K562 (cell line): ENCODE measurements at regions not wholly inside any gene's neighbourhood (a gene's known extent, or its start where the extent isn't known, plus 50 kb on each side); places are given as distances from the start of the nearest gene placed in this dataset.

Source experiments
- ATAC-seq: fragments of 200-7000 bp; cut with Tn5 transposase; 3 replicates; pipeline ENCODE4 v1.9.1; 2020; ENCODE audit warnings: moderate library complexity
- BruUV-seq: library from RNA; stranded (reverse); fragments of 400-500 nt; replicated peaks from 2 replicates; lab custom pipeline; 2021; lab: Mats Ljungman, UMichigan
- CTCF ChIA-PET: fragments of 300-600 bp; formaldehyde crosslinking; extraction: SDS; loops from one replicate; lab custom pipeline; 2021; ENCODE audit warnings: low intra/inter-chr PET ratio; lab: Yijun Ruan, JAX
- POLR2A ChIA-PET: fragments of 300-600, 350-650 bp; sonication (Branson Sonifier 250); formaldehyde crosslinking; extraction: SDS; loops from one replicate; lab custom pipeline; 2021; ENCODE audit warnings: antibody characterized with exemption, inconsistent platforms; lab: Yijun Ruan, JAX
- DNase-seq, 4 experiments: peaks; one replicate each; pipeline versions ENCODE4 v3.0.0 to v3.0.0-alpha.2; 2011 to 2018; ENCODE audit warnings: low spot score in 3 of 4, mixed read lengths in 3 of 4; ENCODE audit errors: extremely low read depth in 1 of 4
- FAIRE-seq: peaks from 2 replicates; lab custom pipeline; 2011; peaks lifted over from hg19 to GRCh38; lab: Jason Lieb, UNC
- H2AFZ ChIP-seq: 2 replicates; pipeline ENCODE4 v1.6.0; 2011; ENCODE audit warnings: low read depth, low read length, control low read depth, inconsistent platforms
- H3K27ac ChIP-seq: fragments of 200-600 bp; 3 replicates; pipeline ENCODE4 v1.8.0; 2011; ENCODE audit warnings: low read depth, mild to moderate bottlenecking, control low read depth, inconsistent platforms, low read length, moderate library complexity, mixed read lengths; ENCODE audit errors: extremely low read depth
- H3K27me3 ChIP-seq, 2 experiments: fragments of 300-600 bp in 1 of 2; 2 replicates in 1 of 2; 3 replicates in 1 of 2; pipeline versions ENCODE4 v1.6.0 to v1.8.0; 2011; ENCODE audit warnings: inconsistent platforms in 2 of 2, low read length in 2 of 2, mild to moderate bottlenecking in 1 of 2, mixed read lengths in 1 of 2, moderate library complexity in 1 of 2; ENCODE audit not compliant: control insufficient read depth in 2 of 2, insufficient read depth in 2 of 2
- H3K36me3 ChIP-seq: fragments of 300-600 bp; 3 replicates; pipeline ENCODE4 v1.8.0; 2011; ENCODE audit warnings: mild to moderate bottlenecking, low read length, inconsistent platforms; ENCODE audit not compliant: control insufficient read depth, insufficient read depth
- H3K4me1 ChIP-seq, 2 experiments: fragments of 200-600 bp in 1 of 2; replicated peaks in 1 of 2; 2 replicates in 1 of 2; 3 replicates in 1 of 2; pipeline versions ENCODE4 v1.5.1 to v1.8.0; 2011; ENCODE audit warnings: inconsistent platforms in 2 of 2, low read length in 2 of 2, mild to moderate bottlenecking in 1 of 2, mixed read lengths in 1 of 2, moderate library complexity in 1 of 2; ENCODE audit not compliant: control insufficient read depth in 2 of 2, insufficient read depth in 2 of 2
- H3K4me2 ChIP-seq: 2 replicates; pipeline ENCODE4 v1.6.1; 2011; ENCODE audit warnings: low read length, control low read depth, inconsistent platforms, mixed read lengths; ENCODE audit not compliant: insufficient read depth
- H3K4me3 ChIP-seq: fragments of 200-600 bp; sonication (generic), shearing (Covaris generic); 2 replicates; pipeline ENCODE4 v1.5.1; 2016; ENCODE audit warnings: control low read depth, inconsistent platforms
- H3K79me2 ChIP-seq: fragments of 200-600 bp; 3 replicates; pipeline ENCODE4 v1.8.0; 2011; ENCODE audit warnings: low read length, inconsistent platforms; ENCODE audit not compliant: control insufficient read depth, insufficient read depth
- H3K9ac ChIP-seq, 2 experiments: 2 replicates each; pipeline versions ENCODE4 v1.6.0 to v1.6.1; 2011; ENCODE audit warnings: low read depth in 2 of 2, low read length in 2 of 2, control low read depth in 1 of 2, inconsistent platforms in 1 of 2, mild to moderate bottlenecking in 1 of 2, mixed read lengths in 1 of 2; ENCODE audit not compliant: insufficient read depth in 1 of 2
- H3K9me1 ChIP-seq: one replicate; pipeline ENCODE4 v1.6.0; 2011; ENCODE audit warnings: inconsistent platforms, mild to moderate bottlenecking, low read length, moderate library complexity; ENCODE audit not compliant: control insufficient read depth, insufficient read depth
- H3K9me3 ChIP-seq: replicated peaks from 2 replicates; pipeline ENCODE4 v1.5.1; 2011; ENCODE audit warnings: low read depth, low read length, inconsistent platforms; ENCODE audit not compliant: control insufficient read depth, insufficient read depth
- H4K20me1 ChIP-seq: replicated peaks from 2 replicates; pipeline ENCODE4 v1.6.1; 2011; ENCODE audit warnings: low read length, inconsistent platforms, mixed read lengths; ENCODE audit not compliant: control insufficient read depth, insufficient read depth
- CHD4 ChIP-seq: fragments of 200-600 bp; sonication (generic); IDR thresholded peaks from 3 replicates; pipeline ENCODE4 v1.6.1; 2012; ENCODE audit warnings: low read depth, mild to moderate bottlenecking, mixed read lengths, low read length, inconsistent platforms; ENCODE audit not compliant: insufficient read depth, insufficient replicate concordance, poor library complexity, severe bottlenecking
- ELF2 ChIP-seq: fragments of 250-450 bp; sonication (Bioruptor Pico); IDR thresholded peaks from 2 replicates; pipeline ENCODE4 v1.5.0; 2021; ENCODE audit warnings: mild to moderate bottlenecking
- GABPB1 ChIP-seq: sonication (generic); formaldehyde crosslinking; IDR thresholded peaks from 2 replicates; pipeline ENCODE4 v1.8.0; 2022; ENCODE audit warnings: mild to moderate bottlenecking, missing genetic modification reagents
- NCOA4 ChIP-seq: fragments of 450-650 bp; IDR thresholded peaks from 2 replicates; pipeline ENCODE4 v1.6.1; 2018; ENCODE audit warnings: mild to moderate bottlenecking; ENCODE audit not compliant: partially characterized antibody
- NFATC3 ChIP-seq: fragments of 450-650 bp; IDR thresholded peaks from 2 replicates; pipeline ENCODE4 v1.6.1; 2017; ENCODE audit warnings: mild to moderate bottlenecking
- SRSF1 ChIP-seq: fragments of 200-400 bp; formaldehyde crosslinking; IDR thresholded peaks from 2 replicates; pipeline ENCODE4 v1.6.1; 2017; ENCODE audit warnings: mild to moderate bottlenecking, low read depth, low read length, moderate library complexity
- TAF7 ChIP-seq: fragments of 450-650 bp; IDR thresholded peaks from 2 replicates; pipeline ENCODE4 v1.6.1; 2016; ENCODE audit warnings: missing genetic modification characterization, missing compliant biosample characterization
- ZNF707 ChIP-seq: fragments of 250-450 bp; sonication (Bioruptor Pico); conservative IDR thresholded peaks from 2 replicates; pipeline ENCODE4 v1.8.0; 2022; ENCODE audit warnings: inconsistent platforms, mild to moderate bottlenecking, moderate library complexity
- WGBS: fragments of 100-300 bp; shearing (Covaris generic); methylation state at CpG from one replicate; pipeline ENCODE4 v1.1.6; 2016; ENCODE audit warnings: low coverage, mixed read lengths; ENCODE audit not compliant: insufficient coverage; ENCODE audit errors: missing lambda C conversion rate; 5-methylcytosine and 5-hydroxymethylcytosine counted together
- in situ Hi-C: fragments of 300-500 bp; cut with MboI; formaldehyde crosslinking; loops from 4 replicates; pipeline ENCODE4 v1.15.0; 2018; ENCODE audit warnings: inconsistent platforms, mixed read lengths
- intact Hi-C: fragments of 100-400 bp; cut with micrococcal nuclease; formaldehyde crosslinking; loops from 2 replicates; pipeline ENCODE4 v1.14.2; 2022

DNA sequence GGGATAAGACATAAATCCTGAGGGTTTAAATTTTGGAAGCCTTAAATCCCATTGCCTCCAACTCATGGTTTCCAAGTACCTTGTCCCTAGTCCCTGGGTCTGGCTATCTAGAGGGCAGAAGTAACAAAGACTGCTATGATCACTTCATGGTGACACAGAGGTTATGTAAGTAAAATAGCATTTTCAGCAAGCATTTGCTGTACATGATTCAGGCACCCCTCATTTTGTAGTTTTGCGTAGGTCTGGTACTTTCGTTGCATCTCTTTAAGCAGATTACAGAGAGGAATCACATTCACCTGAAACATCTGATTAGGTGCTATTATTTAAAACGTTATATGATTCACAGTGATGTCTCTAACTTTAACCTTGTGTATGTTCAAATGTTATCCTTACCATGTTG lies 480.1 kb downstream of the XIRP2 start:
- BruUV-seq: no TSS peak
- ChIA-PET CTCF (no interaction called here), POLR2A (no interaction called here)
- no peak overlapping the region for H3K27ac ChIP-seq
- H3K4me2 ChIP-seq: no peak overlapping the region
- WGBS: 0% methylated on average over 3 of the region's 3 CpGs
- H4K20me1 ChIP-seq: no peaks in the 10 kb centered on the region
- no peaks in the 10 kb centered on the region; the same call in 1 of the 2 replicates for H3K9me3 ChIP-seq
- H3K4me1 ChIP-seq: no peaks in the 10 kb centered on the region
- H3K27me3 ChIP-seq: no peaks in the 10 kb centered on the region
- H3K4me3 ChIP-seq: no peak overlapping the region
- in situ Hi-C loops: no loop called here
- DNase-seq: no peak
- no peaks in the 10 kb centered on the region for H3K36me3 ChIP-seq
- no peaks in the 10 kb centered on the region for H3K9me1 ChIP-seq
- no peak for ATAC-seq
- FAIRE-seq: no peak
- intact Hi-C loops: no loop called here
- H3K79me2 ChIP-seq: no peaks in the 10 kb centered on the region
- no peak overlapping the region for H2AFZ ChIP-seq
- TF ChIP-seq ELF2 (CRISPR knock-in tag) (no peak), SRSF1 (no peak)
- TF ChIP-seq, all 486 proteins: peak for 0
- no peak overlapping the region for H3K9ac ChIP-seq

DNA sequence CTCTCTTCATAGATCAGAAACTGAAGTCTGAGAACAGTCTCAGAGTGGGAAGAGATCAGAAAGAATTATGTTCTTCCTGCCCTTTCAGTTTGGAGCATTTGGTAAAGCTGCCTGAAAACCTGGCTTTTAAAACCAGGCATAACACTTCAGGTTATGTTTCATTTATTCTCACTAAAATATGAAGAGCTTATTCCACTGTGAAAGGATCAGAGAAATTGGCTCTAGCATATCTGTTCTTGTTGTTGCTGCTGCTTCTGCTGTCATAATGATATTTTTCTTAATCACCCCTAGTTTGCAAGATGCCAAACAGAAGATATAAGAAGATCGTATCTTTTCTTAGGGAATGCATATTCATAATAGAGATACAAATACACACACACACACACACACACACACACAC lies 476.9 kb downstream of the XIRP2 start:
- H3K79me2 ChIP-seq: no peaks in the 10 kb centered on the region
- H3K27ac ChIP-seq: no peak overlapping the region
- no peaks in the 10 kb centered on the region for H3K27me3 ChIP-seq
- H3K4me1 ChIP-seq: no peaks in the 10 kb centered on the region
- TF ChIP-seq CHD4 (no peak), NFATC3 (no peak), ZNF707 (no peak), NCOA4 (no peak), GABPB1 (CRISPR knock-in tag) (no peak), TAF7 (tag) (no peak)
- POLR2A ChIA-PET: no interaction called here
- no peak overlapping the region for H3K9ac ChIP-seq
- H3K9me3 ChIP-seq: no peaks in the 10 kb centered on the region; the same call in 1 of the 2 replicates
- H4K20me1 ChIP-seq: no peaks in the 10 kb centered on the region
- no peak overlapping the region for H3K4me2 ChIP-seq
- ATAC-seq: no peak
- no peak overlapping the region for H2AFZ ChIP-seq
- no TSS peak for BruUV-seq
- intact Hi-C loops (no loop called here), in situ Hi-C loops (no loop called here)
- 0% methylated on average over 1 of the region's 1 CpG for WGBS
- H3K36me3 ChIP-seq: no peaks in the 10 kb centered on the region
- no peak for FAIRE-seq
- no peak overlapping the region for H3K4me3 ChIP-seq
- DNase-seq: no peak
- no peaks in the 10 kb centered on the region for H3K9me1 ChIP-seq
- CTCF ChIA-PET: no interaction called here
